ENCODE measurements at regions not wholly inside any gene's neighbourhood (a gene's known extent, or its start where the extent isn't known, plus 50 kb on each side); places are given as distances from the start of the nearest gene placed in this dataset.

DNA sequence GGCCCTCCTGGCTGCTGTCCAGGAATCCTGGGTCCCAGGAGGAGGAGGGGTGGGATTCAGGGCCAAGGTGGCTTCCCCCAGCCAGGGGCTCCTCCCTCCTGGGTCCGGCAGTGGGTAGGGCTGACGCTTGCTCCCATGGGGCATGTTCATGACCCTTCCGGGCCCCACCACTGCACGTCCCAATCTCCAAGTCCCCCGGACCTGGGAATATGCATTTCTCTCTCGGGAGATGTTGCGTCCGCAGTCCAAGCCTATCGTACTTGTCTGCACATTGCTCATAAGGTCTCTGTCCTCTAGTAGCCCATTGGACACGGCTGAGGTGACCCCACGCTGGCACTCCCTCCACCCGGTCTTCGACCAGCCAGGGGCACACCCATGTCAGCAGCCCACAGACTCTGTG is 192.3 kb downstream of the TEX29 start:
- TF ChIP-seq CTCF (conservative IDR thresholded peaks at IDR 0.05 in 1 of 2, IDR thresholded peaks at IDR 0.05 in 1 of 2; ENCODE audit: low read depth in 1 of 2, low read length in 2 of 2), result no peak
- no peak for TF ChIP-seq EZH2 (IDR thresholded peaks at IDR 0.05; ENCODE audit: low read length, missing control alignments)
